DND-41 (cell line): ENCODE measurements at regions not wholly inside any gene's neighbourhood (a gene's known extent, or its start where the extent isn't known, plus 50 kb on each side); places are given as distances from the start of the nearest gene placed in this dataset.

Experiments used
- ATAC-seq: fragments of 200-7000 bp; cut with Tn5 transposase; 3 replicates; pipeline ENCODE4 v1.9.1; 2021; ENCODE audit warnings: low read depth; ENCODE audit not compliant: insufficient read depth
- DNase-seq: peaks from one replicate; pipeline ENCODE4 v3.0.0-alpha.2; 2020
- H2AFZ ChIP-seq: 2 replicates; pipeline ENCODE4 v1.6.0; 2012; ENCODE audit warnings: low read depth, low read length
- H3K27ac ChIP-seq: 2 replicates; pipeline ENCODE4 v1.5.1; 2012; ENCODE audit warnings: low read length, inconsistent platforms
- H3K27me3 ChIP-seq: fragments of 200-600 bp; sonication (generic); 2 replicates; pipeline ENCODE4 v1.6.0; 2012; ENCODE audit warnings: low read length, mild to moderate bottlenecking, inconsistent platforms; ENCODE audit not compliant: insufficient read depth, poor library complexity
- H3K36me3 ChIP-seq: 2 replicates; pipeline ENCODE4 v1.5.1; 2012; ENCODE audit warnings: low read length, inconsistent platforms; ENCODE audit not compliant: insufficient read depth
- H3K4me1 ChIP-seq: 2 replicates; pipeline ENCODE4 v1.5.1; 2012; ENCODE audit warnings: mild to moderate bottlenecking, low read length; ENCODE audit not compliant: insufficient read depth
- H3K4me2 ChIP-seq: 2 replicates; pipeline ENCODE4 v1.6.0; 2012; ENCODE audit warnings: mild to moderate bottlenecking, moderate library complexity, low read length, inconsistent platforms; ENCODE audit not compliant: insufficient read depth
- H3K4me3 ChIP-seq, 2 experiments: fragments of 200-600 bp in 1 of 2; shearing (Covaris generic) in 1 of 2; 2 replicates each; pipeline ENCODE4 v1.5.1; 2012 to 2016; ENCODE audit warnings: inconsistent platforms in 2 of 2, low read length in 2 of 2, mild to moderate bottlenecking in 2 of 2, low read depth in 1 of 2, moderate library complexity in 1 of 2
- H3K79me2 ChIP-seq: 2 replicates; pipeline ENCODE4 v1.6.0; 2012; ENCODE audit warnings: low read length, inconsistent platforms; ENCODE audit not compliant: insufficient read depth
- H3K9ac ChIP-seq: 2 replicates; pipeline ENCODE4 v1.6.0; 2012; ENCODE audit warnings: low read depth, mild to moderate bottlenecking, inconsistent platforms, low read length, moderate library complexity
- H3K9me3 ChIP-seq: 2 replicates; pipeline ENCODE4 v1.5.1; 2012; ENCODE audit warnings: low read length, moderate library complexity, mild to moderate bottlenecking, inconsistent platforms; ENCODE audit not compliant: insufficient read depth, severe bottlenecking
- H4K20me1 ChIP-seq: 2 replicates; pipeline ENCODE4 v1.6.0; 2012; ENCODE audit warnings: low read length; ENCODE audit not compliant: insufficient read depth
- CTCF ChIP-seq: IDR thresholded peaks from 2 replicates; pipeline ENCODE4 v1.5.1; 2012; ENCODE audit warnings: borderline replicate concordance, low read length, moderate library complexity, mild to moderate bottlenecking; ENCODE audit not compliant: poor library complexity, severe bottlenecking; ENCODE audit errors: extremely low read depth
- EZH2 ChIP-seq: IDR thresholded peaks from 3 replicates; pipeline ENCODE4 v1.6.1; 2012; ENCODE audit warnings: borderline replicate concordance, low read depth, mild to moderate bottlenecking, moderate library complexity, low read length, inconsistent platforms; ENCODE audit not compliant: severe bottlenecking

GRCh38 chr16:55954906-55955305 is 79.7 kb upstream of the CES5A start:
- Histone ChIP-seq H3K4me3 (no peak overlapping the region), H3K36me3 (no peaks in the 10 kb centered on the region), H3K9me3 (peaks cover 3% of the 10 kb centered on the region), H2AFZ (no peak overlapping the region), H3K79me2 (no peaks in the 10 kb centered on the region), H3K27ac (no peak overlapping the region), H3K4me1 (no peaks in the 10 kb centered on the region), H3K27me3 (peaks cover 18% of the 10 kb centered on the region), H3K4me2 (no peak overlapping the region), H4K20me1 (no peaks in the 10 kb centered on the region), H3K9ac (no peak overlapping the region)
- ATAC-seq: no peak
- DNase-seq: no peak
- TF ChIP-seq CTCF: no peak
- no peak for TF ChIP-seq EZH2

GRCh38 chr16:55949518-55949917 is 74.3 kb upstream of the CES5A start:
- H3K4me2 ChIP-seq: no peak overlapping the region
- DNase-seq: no peak
- no peaks in the 10 kb centered on the region for H3K4me1 ChIP-seq
- H2AFZ ChIP-seq: no peak overlapping the region
- H3K9ac ChIP-seq: no peak overlapping the region
- H4K20me1 ChIP-seq: no peaks in the 10 kb centered on the region
- peaks cover 3% of the 10 kb centered on the region for H3K9me3 ChIP-seq
- no peak overlapping the region for H3K27ac ChIP-seq
- H3K36me3 ChIP-seq: no peaks in the 10 kb centered on the region
- no peak for ATAC-seq
- H3K4me3 ChIP-seq: no peak overlapping the region
- peaks cover 5% of the 10 kb centered on the region for H3K27me3 ChIP-seq
- no peaks in the 10 kb centered on the region for H3K79me2 ChIP-seq
- no peak for TF ChIP-seq CTCF
- no peak for TF ChIP-seq EZH2

GRCh38 chr16:55948230-55948629 is 73.1 kb upstream of the CES5A start:
- DNase-seq: no peak
- no peaks in the 10 kb centered on the region for H4K20me1 ChIP-seq
- no peak for ATAC-seq

More at GRCh38 chr16:55948230-55948629, 73.1 kb upstream of the CES5A start:
- no peaks in the 10 kb centered on the region for H3K79me2 ChIP-seq
- H3K36me3 ChIP-seq: no peaks in the 10 kb centered on the region
- H3K9me3 ChIP-seq: peaks cover 3% of the 10 kb centered on the region
- H3K4me3 ChIP-seq: no peak overlapping the region
- no peak overlapping the region for H3K4me2 ChIP-seq
- no peaks in the 10 kb centered on the region for H3K4me1 ChIP-seq
- no peak overlapping the region for H3K27ac ChIP-seq
- H3K27me3 ChIP-seq: peaks cover 3% of the 10 kb centered on the region
- H3K9ac ChIP-seq: no peak overlapping the region
- no peak overlapping the region for H2AFZ ChIP-seq
- TF ChIP-seq EZH2 (no peak), CTCF (no peak)
